ENCODE measurements at regions not wholly inside any gene's neighbourhood (a gene's known extent, or its start where the extent isn't known, plus 50 kb on each side); places are given as distances from the start of the nearest gene placed in this dataset.

DNA sequence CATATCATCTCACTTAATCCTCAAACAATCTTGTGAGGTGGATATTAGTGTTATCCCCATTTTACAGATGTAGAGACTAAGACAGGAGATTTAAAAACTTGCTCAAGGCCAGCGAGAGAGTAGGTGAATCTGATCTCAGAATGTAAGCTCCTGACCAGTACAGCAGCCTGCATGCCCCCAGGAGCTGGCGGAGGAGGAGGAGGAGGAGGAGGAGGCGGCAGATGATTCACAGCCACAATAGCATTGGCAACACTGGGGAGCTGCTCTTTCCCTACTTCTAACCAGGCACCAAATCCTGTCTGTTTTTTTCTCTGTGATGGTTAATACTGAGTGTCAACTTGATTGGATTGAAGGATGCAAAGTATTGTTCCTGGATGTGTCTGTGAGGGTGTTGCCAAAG, 243.2 kb downstream of the ATG4C start:
- Histone ChIP-seq H3K4me3 (ENCODE audit: low read length) (no peak overlapping the region), H3K27me3 (ENCODE audit: low read depth, low read length) (no peaks in the 10 kb centered on the region)
- TF ChIP-seq EZH2phosphoT487 (IDR thresholded peaks at IDR 0.05; ENCODE audit: low read depth), result no peak
- TF ChIP-seq, protein P1, sequence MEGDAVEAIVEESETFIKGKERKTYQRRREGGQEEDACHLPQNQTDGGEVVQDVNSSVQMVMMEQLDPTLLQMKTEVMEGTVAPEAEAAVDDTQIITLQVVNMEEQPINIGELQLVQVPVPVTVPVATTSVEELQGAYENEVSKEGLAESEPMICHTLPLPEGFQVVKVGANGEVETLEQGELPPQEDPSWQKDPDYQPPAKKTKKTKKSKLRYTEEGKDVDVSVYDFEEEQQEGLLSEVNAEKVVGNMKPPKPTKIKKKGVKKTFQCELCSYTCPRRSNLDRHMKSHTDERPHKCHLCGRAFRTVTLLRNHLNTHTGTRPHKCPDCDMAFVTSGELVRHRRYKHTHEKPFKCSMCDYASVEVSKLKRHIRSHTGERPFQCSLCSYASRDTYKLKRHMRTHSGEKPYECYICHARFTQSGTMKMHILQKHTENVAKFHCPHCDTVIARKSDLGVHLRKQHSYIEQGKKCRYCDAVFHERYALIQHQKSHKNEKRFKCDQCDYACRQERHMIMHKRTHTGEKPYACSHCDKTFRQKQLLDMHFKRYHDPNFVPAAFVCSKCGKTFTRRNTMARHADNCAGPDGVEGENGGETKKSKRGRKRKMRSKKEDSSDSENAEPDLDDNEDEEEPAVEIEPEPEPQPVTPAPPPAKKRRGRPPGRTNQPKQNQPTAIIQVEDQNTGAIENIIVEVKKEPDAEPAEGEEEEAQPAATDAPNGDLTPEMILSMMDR (IDR thresholded peaks at IDR 0.05; ENCODE audit: low read depth, low read length), result no peak

DNA sequence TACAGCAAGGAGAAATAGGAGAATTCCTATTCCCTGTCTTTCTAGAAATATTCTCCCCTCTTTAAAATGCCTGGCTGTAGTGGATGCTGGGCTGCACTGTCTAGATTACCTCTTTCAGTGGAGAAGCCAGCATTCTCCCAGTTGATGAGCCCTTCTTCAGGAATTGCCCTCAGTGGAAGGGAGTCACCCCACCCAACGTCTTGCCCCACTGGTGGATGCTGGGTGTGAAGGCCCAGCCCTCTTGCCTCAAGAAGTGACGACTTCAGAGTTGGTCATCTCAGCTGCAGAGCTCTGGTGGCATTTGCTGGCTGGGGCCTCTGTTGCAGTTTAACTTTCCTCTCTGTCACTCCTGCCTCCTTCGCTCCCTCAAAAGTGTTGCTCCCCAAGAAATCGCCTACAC, 248.2 kb downstream of the ATG4C start:
- no peak overlapping the region for H3K27ac ChIP-seq (ENCODE audit: low read length)

More for the DNA sequence above, 243.2 kb downstream of the ATG4C start:
- Histone ChIP-seq H3K27ac (ENCODE audit: low read length) (no peak overlapping the region), H3K9ac (ENCODE audit: low read length) (no peak overlapping the region), H3K4me2 (ENCODE audit: low read length) (no peak overlapping the region), H3K79me2 (ENCODE audit: low read length) (no peaks in the 10 kb centered on the region), H3K9me3 (ENCODE audit: insufficient read depth, low read length) (no peaks in the 10 kb centered on the region), H2AFZ (ENCODE audit: low read depth, low read length) (no peak overlapping the region), H3K4me1 (ENCODE audit: low read length) (no peaks in the 10 kb centered on the region), H3K36me3 (replicated peaks; ENCODE audit: low read depth, low read length) (no peaks in the 10 kb centered on the region), H4K20me1 (ENCODE audit: insufficient read depth, low read length) (no peaks in the 10 kb centered on the region)

DNA sequence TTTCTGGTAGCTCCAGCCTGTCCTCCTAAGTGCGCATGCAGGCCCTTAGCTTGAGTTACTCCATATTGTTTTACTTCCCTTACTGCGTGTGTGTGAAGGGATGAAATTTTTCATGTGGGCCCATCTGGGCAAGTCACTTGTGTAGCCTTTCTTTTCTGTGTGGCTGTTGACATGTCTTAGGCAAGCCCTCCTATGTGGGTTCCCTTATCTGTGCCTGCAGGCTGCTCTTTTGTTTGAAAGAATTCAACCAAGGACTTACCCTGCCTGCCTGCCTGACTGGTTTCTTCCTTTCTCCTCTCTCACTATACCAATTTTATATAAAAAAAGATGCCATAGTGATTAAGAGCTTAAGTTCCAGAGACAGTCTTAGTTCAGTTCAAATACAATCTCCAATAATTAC, 249.3 kb downstream of the ATG4C start:
- no peaks in the 10 kb centered on the region for H3K36me3 ChIP-seq (replicated peaks; ENCODE audit: low read depth, low read length)
- H3K4me2 ChIP-seq (ENCODE audit: low read length), result no peak overlapping the region
- H3K27ac ChIP-seq (ENCODE audit: low read length), result no peak overlapping the region
- no peaks in the 10 kb centered on the region for H4K20me1 ChIP-seq (ENCODE audit: insufficient read depth, low read length)
- H3K9me3 ChIP-seq (ENCODE audit: insufficient read depth, low read length), result no peaks in the 10 kb centered on the region
- no peaks in the 10 kb centered on the region for H3K79me2 ChIP-seq (ENCODE audit: low read length)
- no peaks in the 10 kb centered on the region for H3K4me1 ChIP-seq (ENCODE audit: low read length)
- H3K27me3 ChIP-seq (ENCODE audit: low read depth, low read length), result no peaks in the 10 kb centered on the region
- TF ChIP-seq, protein P1 (IDR thresholded peaks at IDR 0.05; ENCODE audit: low read depth, low read length), result no peak
- TF ChIP-seq EZH2phosphoT487 (IDR thresholded peaks at IDR 0.05; ENCODE audit: low read depth), result no peak
- no peak overlapping the region for H2AFZ ChIP-seq (ENCODE audit: low read depth, low read length)
- H3K4me3 ChIP-seq (ENCODE audit: low read length), result no peak overlapping the region
- no peak overlapping the region for H3K9ac ChIP-seq (ENCODE audit: low read length)

More for the DNA sequence above, 248.2 kb downstream of the ATG4C start:
- no peak overlapping the region for H3K4me3 ChIP-seq (ENCODE audit: low read length)
- no peak for TF ChIP-seq EZH2phosphoT487 (IDR thresholded peaks at IDR 0.05; ENCODE audit: low read depth)
- TF ChIP-seq, protein P1 (IDR thresholded peaks at IDR 0.05; ENCODE audit: low read depth, low read length), result no peak
- no peaks in the 10 kb centered on the region for H3K4me1 ChIP-seq (ENCODE audit: low read length)
- H3K4me2 ChIP-seq (ENCODE audit: low read length), result no peak overlapping the region
- H3K79me2 ChIP-seq (ENCODE audit: low read length), result no peaks in the 10 kb centered on the region
- H3K9me3 ChIP-seq (ENCODE audit: insufficient read depth, low read length), result no peaks in the 10 kb centered on the region
- no peak overlapping the region for H2AFZ ChIP-seq (ENCODE audit: low read depth, low read length)
- no peaks in the 10 kb centered on the region for H4K20me1 ChIP-seq (ENCODE audit: insufficient read depth, low read length)
- H3K36me3 ChIP-seq (replicated peaks; ENCODE audit: low read depth, low read length), result no peaks in the 10 kb centered on the region
- H3K9ac ChIP-seq (ENCODE audit: low read length), result no peak overlapping the region
- H3K27me3 ChIP-seq (ENCODE audit: low read depth, low read length), result no peaks in the 10 kb centered on the region

DNA sequence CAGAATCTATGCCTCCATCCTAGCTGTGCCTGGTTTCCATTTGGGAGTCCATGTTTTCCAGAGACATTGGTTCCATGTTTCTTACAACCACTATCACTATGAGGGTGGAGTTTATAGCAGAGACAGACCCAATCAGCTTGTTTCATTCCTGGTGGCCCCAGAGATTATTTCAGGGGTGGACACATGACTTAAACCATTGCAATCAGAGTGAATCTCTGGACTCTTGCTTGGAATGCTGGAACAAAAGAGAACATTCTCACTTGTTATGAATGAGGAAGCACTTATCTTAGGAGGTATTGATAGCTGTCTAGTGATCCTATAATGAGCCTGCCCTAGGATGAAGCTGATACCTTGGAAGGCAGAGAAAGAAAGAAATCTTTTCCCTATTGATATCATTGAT, 250.3 kb downstream of the ATG4C start:
- TF ChIP-seq, protein P1 (IDR thresholded peaks at IDR 0.05; ENCODE audit: low read depth, low read length), result no peak
- no peak for TF ChIP-seq EZH2phosphoT487 (IDR thresholded peaks at IDR 0.05; ENCODE audit: low read depth)
- no peaks in the 10 kb centered on the region for H3K79me2 ChIP-seq (ENCODE audit: low read length)
- H3K27me3 ChIP-seq (ENCODE audit: low read depth, low read length), result no peaks in the 10 kb centered on the region
- no peak overlapping the region for H2AFZ ChIP-seq (ENCODE audit: low read depth, low read length)
- H3K4me3 ChIP-seq (ENCODE audit: low read length), result no peak overlapping the region
- no peaks in the 10 kb centered on the region for H3K9me3 ChIP-seq (ENCODE audit: insufficient read depth, low read length)
- no peaks in the 10 kb centered on the region for H3K4me1 ChIP-seq (ENCODE audit: low read length)
- H3K9ac ChIP-seq (ENCODE audit: low read length), result no peak overlapping the region
- no peak overlapping the region for H3K27ac ChIP-seq (ENCODE audit: low read length)
- H4K20me1 ChIP-seq (ENCODE audit: insufficient read depth, low read length), result no peaks in the 10 kb centered on the region
- no peak overlapping the region for H3K4me2 ChIP-seq (ENCODE audit: low read length)
- H3K36me3 ChIP-seq (replicated peaks; ENCODE audit: low read depth, low read length), result no peaks in the 10 kb centered on the region
